Aorta (tissue), 5 donors: ENCODE measurements at regions not wholly inside any gene's neighbourhood (a gene's known extent, or its start where the extent isn't known, plus 50 kb on each side); places are given as distances from the start of the nearest gene placed in this dataset.

Experiments
- ATAC-seq: fragments of 200-7000 bp; cut with Tn5 transposase; one replicate; pipeline ENCODE4 v1.9.1; 2022; ENCODE audit warnings: moderate library complexity; ENCODE audit not compliant: low FRiP score
- DNase-seq, 2 donors: peaks; one replicate each; pipeline ENCODE4 v3.0.0-alpha.2; 2020
- H3K27ac ChIP-seq, 2 donors: one replicate each; pipeline ENCODE4 v1.5.1; 2013; ENCODE audit warnings: low read length in 2 of 2, mild to moderate bottlenecking in 2 of 2, moderate library complexity in 2 of 2, control low read depth in 1 of 2, inconsistent platforms in 1 of 2, low read depth in 1 of 2
- H3K27me3 ChIP-seq, 2 donors: one replicate each; pipeline ENCODE4 v1.6.1; 2013; ENCODE audit warnings: control low read depth in 1 of 2, low read length in 1 of 2, mild to moderate bottlenecking in 1 of 2, moderate library complexity in 1 of 2; ENCODE audit not compliant: insufficient read depth in 2 of 2, control insufficient read depth in 1 of 2
- H3K36me3 ChIP-seq, 2 donors: one replicate each; pipeline ENCODE4 v1.6.1; 2013; ENCODE audit warnings: control low read depth in 1 of 2, low read length in 1 of 2, mild to moderate bottlenecking in 1 of 2; ENCODE audit not compliant: insufficient read depth in 2 of 2, control insufficient read depth in 1 of 2
- H3K4me1 ChIP-seq, 2 donors: one replicate each; pipeline ENCODE4 v1.6.1; 2013; ENCODE audit warnings: low read length in 2 of 2, control low read depth in 1 of 2, mild to moderate bottlenecking in 1 of 2, moderate library complexity in 1 of 2; ENCODE audit not compliant: insufficient read depth in 2 of 2, control insufficient read depth in 1 of 2
- H3K4me3 ChIP-seq, 2 donors: one replicate each; pipeline ENCODE4 v1.5.1; 2013; ENCODE audit warnings: low read length in 2 of 2, control low read depth in 1 of 2, mild to moderate bottlenecking in 1 of 2
- H3K9me3 ChIP-seq: one replicate; pipeline ENCODE4 v1.6.1; 2013; ENCODE audit warnings: mild to moderate bottlenecking, low read length; ENCODE audit not compliant: control insufficient read depth
- WGBS, 2 donors: extraction: QIAGEN DNeasy Blood & Tissue Kit; methylation state at CpG; one replicate each; pipeline ENCODE4 v1.1.7; 2013; 5-methylcytosine and 5-hydroxymethylcytosine counted together
- intact Hi-C, 2 donors: fragments of 100-400 bp; cut with DNase I; formaldehyde crosslinking; loops; one replicate each; pipeline versions ENCODE4 v1.14.2 to v1.15.0; 2022
- donor health status: healthy with polysubstance abuse.
- donor health status: Bipolar disorder and iron deficiency.
- donor health status: DM: no; HTN: no; CAD: no.
- donor health status: DM: no; HTN: no; CAD: no.
- donor health status: DM: yes; HTN: yes; CAD: no.

GRCh38 chr5:122236270-122237040 lies 75.6 kb upstream of the SNCAIP start:
- H3K9me3 ChIP-seq = no peaks in the 10 kb centered on the region
- no peaks in the 10 kb centered on the region for H3K27me3 ChIP-seq
- WGBS, 2 donors = 79 to 86% methylated on average over 2 of the region's 2 CpGs
- ATAC-seq (no peak), DNase-seq (no peak)
- H3K4me3 ChIP-seq = no peak overlapping the region
- intact Hi-C loops = no loop called here
- no peak overlapping the region for H3K27ac ChIP-seq
- H3K36me3 ChIP-seq = no peaks in the 10 kb centered on the region
- peaks cover 0 to 3% of the 10 kb centered on the region in 2 donors for H3K4me1 ChIP-seq

DNA sequence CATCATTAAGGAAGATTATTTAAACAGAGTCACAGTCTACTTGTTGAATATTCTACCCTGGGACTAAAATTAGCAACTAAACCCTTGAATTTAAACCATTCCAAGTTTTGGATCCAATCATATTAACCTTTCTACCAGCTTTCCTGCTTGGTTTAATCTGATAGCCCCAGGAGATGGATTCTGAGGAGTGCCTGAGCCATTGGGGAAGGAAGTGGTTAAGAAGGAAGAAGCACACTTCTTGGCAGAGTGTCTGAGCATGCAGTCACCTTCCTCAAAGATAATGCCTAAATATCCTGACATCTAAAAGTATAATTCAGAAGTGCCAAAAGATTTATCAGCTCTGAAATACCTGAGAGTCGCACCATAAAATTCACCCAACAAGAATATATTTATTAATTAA lies 74.1 kb upstream of the SNCAIP start:
- 73 to 76% methylated on average over 1 of the region's 1 CpG for WGBS, 2 donors
- Histone ChIP-seq H3K36me3 (no peaks in the 10 kb centered on the region), H3K9me3 (no peaks in the 10 kb centered on the region), H3K27ac (no peak overlapping the region), H3K27me3 (no peaks in the 10 kb centered on the region), H3K4me1 (peaks cover 0 to 3% of the 10 kb centered on the region in 2 donors), H3K4me3 (no peak overlapping the region)
- ATAC-seq = no peak
- DNase-seq = no peak
- intact Hi-C loops = no loop called here

GRCh38 chr5:122252319-122252718 lies 59.7 kb upstream of the SNCAIP start:
- intact Hi-C loops = no loop called here
- no peaks in the 10 kb centered on the region for H3K36me3 ChIP-seq
- H3K4me1 ChIP-seq = no peaks in the 10 kb centered on the region
- DNase-seq = no peak
- no peak overlapping the region for H3K4me3 ChIP-seq
- WGBS, 2 donors = 40 to 48% methylated on average over 4 of the region's 4 CpGs
- H3K27ac ChIP-seq = no peak overlapping the region
- no peaks in the 10 kb centered on the region for H3K27me3 ChIP-seq
- ATAC-seq = no peak
- no peaks in the 10 kb centered on the region for H3K9me3 ChIP-seq

DNA sequence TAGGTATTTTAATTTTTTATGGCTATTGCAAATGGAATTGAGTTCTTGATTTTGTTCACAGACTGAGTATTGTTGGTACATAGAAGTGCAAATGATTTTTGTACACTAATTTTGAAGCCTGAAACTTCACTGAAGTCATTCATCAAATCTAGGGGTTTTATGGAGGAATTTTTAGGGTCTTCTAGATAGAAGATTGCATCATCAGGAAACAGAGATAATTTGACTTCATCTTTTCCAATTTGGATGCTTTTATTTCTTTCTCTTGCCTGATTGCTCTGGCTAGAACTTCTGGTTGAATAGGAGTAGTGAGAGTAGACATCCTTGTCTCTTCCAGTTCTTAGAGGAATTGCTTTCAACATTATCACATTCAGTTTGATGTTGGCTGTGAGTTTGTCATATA lies 58.2 kb upstream of the SNCAIP start:
- peaks cover 1% of the 10 kb centered on the region for H3K9me3 ChIP-seq
- H3K36me3 ChIP-seq = no peaks in the 10 kb centered on the region
- H3K27me3 ChIP-seq = no peaks in the 10 kb centered on the region
- H3K4me3 ChIP-seq = no peak overlapping the region
- H3K4me1 ChIP-seq = no peaks in the 10 kb centered on the region
- H3K27ac ChIP-seq = no peak overlapping the region
- ATAC-seq (no peak), DNase-seq (no peak)
- intact Hi-C loops = no loop called here

GRCh38 chr5:122256388-122256787 lies 55.6 kb upstream of the SNCAIP start:
- 73% methylated on average over 1 of the region's 1 CpG for WGBS, 2 donors
- Histone ChIP-seq H3K27ac (no peak overlapping the region), H3K9me3 (peaks cover 1% of the 10 kb centered on the region), H3K4me1 (no peaks in the 10 kb centered on the region), H3K27me3 (no peaks in the 10 kb centered on the region), H3K4me3 (no peak overlapping the region), H3K36me3 (no peaks in the 10 kb centered on the region)
- intact Hi-C loops = no loop called here
- ATAC-seq (no peak), DNase-seq (no peak)

- intact Hi-C loops = no loop called here
- Histone ChIP-seq H3K27me3 (no peaks in the 10 kb centered on the region), H3K4me3 (no peak overlapping the region), H3K27ac (no peak overlapping the region), H3K4me1 (no peaks in the 10 kb centered on the region), H3K9me3 (peaks cover 1% of the 10 kb centered on the region), H3K36me3 (no peaks in the 10 kb centered on the region)
- ATAC-seq (no peak), DNase-seq (no peak)
- WGBS, 2 donors = 94 to 95% methylated on average over 8 of the region's 8 CpGs
These were observed 55.0 kb upstream of the SNCAIP start for GRCh38 chr5:122257000-122257399.

DNA sequence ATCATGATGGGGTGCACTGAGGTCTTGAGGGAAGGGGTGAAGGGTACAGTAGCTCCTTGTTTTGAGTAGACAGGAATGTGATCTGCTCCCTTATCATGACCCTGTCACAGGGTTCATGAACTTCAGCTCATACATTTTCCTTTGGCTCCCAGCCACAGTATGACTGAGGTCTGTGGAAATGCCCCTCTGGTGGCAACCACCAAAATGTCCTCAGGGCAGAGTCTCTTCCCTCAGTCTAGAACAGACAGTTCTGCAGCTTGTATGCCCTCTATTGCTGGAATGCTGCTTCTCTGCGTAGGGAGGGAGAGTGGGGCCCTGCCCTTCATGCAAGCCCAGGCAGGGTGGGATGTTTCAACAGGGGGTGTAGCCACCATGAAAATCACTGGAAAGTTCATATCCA lies 53.8 kb upstream of the SNCAIP start:
- Histone ChIP-seq H3K4me3 (no peak overlapping the region), H3K36me3 (no peaks in the 10 kb centered on the region), H3K4me1 (no peaks in the 10 kb centered on the region), H3K9me3 (peaks cover 1% of the 10 kb centered on the region), H3K27ac (no peak overlapping the region), H3K27me3 (no peaks in the 10 kb centered on the region)
- ATAC-seq = no peak
- 92 to 94% methylated on average over 1 of the region's 1 CpG for WGBS, 2 donors
- DNase-seq = no peak
- intact Hi-C loops = no loop called here

DNA sequence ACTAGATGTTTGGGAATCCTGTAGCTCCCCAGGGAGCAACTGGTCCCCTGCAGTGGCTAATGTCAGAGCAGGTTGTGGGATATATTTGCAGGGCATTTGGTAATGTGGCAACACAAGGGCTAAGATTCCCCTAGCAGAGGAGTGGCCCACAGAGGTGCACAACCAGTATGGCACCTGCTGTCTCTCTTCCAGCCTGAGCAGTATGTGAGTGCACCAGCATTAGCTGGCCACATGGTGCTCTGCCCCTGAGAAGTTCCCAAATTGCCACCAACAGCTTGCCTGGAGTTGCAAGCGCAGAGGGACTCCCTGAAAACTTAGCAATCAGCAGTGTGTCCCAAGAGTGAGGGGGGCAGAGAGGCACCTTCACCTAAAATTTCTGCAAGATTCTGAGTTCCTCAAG lies 53.2 kb upstream of the SNCAIP start:
- Histone ChIP-seq H3K27me3 (no peaks in the 10 kb centered on the region), H3K4me1 (no peaks in the 10 kb centered on the region), H3K36me3 (no peaks in the 10 kb centered on the region), H3K9me3 (peaks cover 1% of the 10 kb centered on the region), H3K27ac (no peak overlapping the region), H3K4me3 (no peak overlapping the region)
- DNase-seq (no peak), ATAC-seq (no peak)
- intact Hi-C loops = no loop called here
- WGBS, 2 donors = 99 to 100% methylated on average over 1 of the region's 1 CpG

- Histone ChIP-seq H3K4me3 (no peak overlapping the region), H3K9me3 (peaks cover 1% of the 10 kb centered on the region), H3K27me3 (no peaks in the 10 kb centered on the region), H3K27ac (no peak overlapping the region), H3K36me3 (no peaks in the 10 kb centered on the region), H3K4me1 (no peaks in the 10 kb centered on the region)
- peak; percentile 56 for ATAC-seq
- 5 to 11% methylated on average over 3 of the region's 3 CpGs for WGBS, 2 donors
- intact Hi-C loops = no loop called here
- DNase-seq = peak in 1 of 2 donors; percentile 51
These were observed 52.0 kb upstream of the SNCAIP start for GRCh38 chr5:122259995-122260394.
